Endothelial cell of umbilical vein (primary cell): ENCODE measurements at regions not wholly inside any gene's neighbourhood (a gene's known extent, or its start where the extent isn't known, plus 50 kb on each side); places are given as distances from the start of the nearest gene placed in this dataset.

ENCODE experiments used
- BruUV-seq: library from RNA; stranded (reverse); fragments of 400-500 nt; replicated peaks from 2 replicates; lab custom pipeline; 2021; lab: Mats Ljungman, UMichigan
- CTCF ChIA-PET: fragments of 300-600, 350-600 bp; sonication (Branson Sonifier 250); formaldehyde crosslinking; loops from one replicate; lab custom pipeline; 2021; ENCODE audit warnings: antibody characterized with exemption, inconsistent platforms; lab: Charles Lee
- POLR2A ChIA-PET: fragments of 300-600, 350-600 bp; sonication (Branson Sonifier 250); formaldehyde crosslinking; loops from one replicate; lab custom pipeline; 2021; ENCODE audit warnings: antibody characterized with exemption, inconsistent platforms; lab: Charles Lee
- DNase-seq: peaks from one replicate; pipeline ENCODE4 v3.0.0-alpha.2; 2011; ENCODE audit warnings: low read depth, low spot score
- FAIRE-seq: peaks from 2 replicates; lab custom pipeline; 2011; peaks lifted over from hg19 to GRCh38; lab: Jason Lieb, UNC
- H2AFZ ChIP-seq: 2 replicates; pipeline ENCODE4 v1.6.0; 2012; ENCODE audit warnings: low read depth, low read length, control low read depth, inconsistent platforms
- H3K27ac ChIP-seq: 2 replicates; pipeline ENCODE4 v1.5.1; 2011; ENCODE audit warnings: low read depth, mild to moderate bottlenecking, control low read depth, low read length, moderate library complexity; ENCODE audit not compliant: insufficient read depth
- H3K27me3 ChIP-seq, 2 experiments: 2 replicates each; pipeline versions ENCODE4 v1.6.0 to v1.6.1; 2011; ENCODE audit warnings: low read length in 2 of 2, mixed read lengths in 1 of 2; ENCODE audit not compliant: control insufficient read depth in 2 of 2, insufficient read depth in 2 of 2
- H3K36me3 ChIP-seq, 2 experiments: 2 replicates in 1 of 2; 3 replicates in 1 of 2; pipeline ENCODE4 v1.5.1; 2011; ENCODE audit warnings: low read length in 2 of 2, mild to moderate bottlenecking in 1 of 2, moderate library complexity in 1 of 2; ENCODE audit not compliant: control insufficient read depth in 2 of 2, insufficient read depth in 2 of 2; ENCODE audit errors: extremely low read depth in 1 of 2
- H3K4me1 ChIP-seq: 3 replicates; pipeline ENCODE4 v1.5.1; 2011; ENCODE audit warnings: mild to moderate bottlenecking, low read length; ENCODE audit not compliant: control insufficient read depth, insufficient read depth; ENCODE audit errors: extremely low read depth
- H3K4me2 ChIP-seq: 2 replicates; pipeline ENCODE4 v1.6.1; 2011; ENCODE audit warnings: low read length, control low read depth, mixed read lengths; ENCODE audit not compliant: insufficient read depth
- H3K4me3 ChIP-seq, 3 experiments: fragments of 200-600 bp in 1 of 3; sonication (generic), shearing (Covaris generic) in 1 of 3; replicated peaks in 1 of 3; 2 replicates each; pipeline ENCODE4 v1.5.1; 2011 to 2016; ENCODE audit warnings: control low read depth in 3 of 3, low read length in 3 of 3, mild to moderate bottlenecking in 2 of 3, inconsistent platforms in 1 of 3, low read depth in 1 of 3, moderate library complexity in 1 of 3; ENCODE audit not compliant: insufficient read depth in 1 of 3
- H3K79me2 ChIP-seq: 2 replicates; pipeline ENCODE4 v1.6.0; 2012; ENCODE audit warnings: low read length, inconsistent platforms; ENCODE audit not compliant: control insufficient read depth, insufficient read depth
- H3K9ac ChIP-seq: replicated peaks from 2 replicates; pipeline ENCODE3; 2011; ENCODE audit warnings: low read length, control low read depth; ENCODE audit not compliant: insufficient read depth; ENCODE audit errors: extremely low read depth
- H3K9me1 ChIP-seq: replicated peaks from 3 replicates; pipeline ENCODE4 v1.6.0; 2011; ENCODE audit warnings: mild to moderate bottlenecking, low read length; ENCODE audit not compliant: control insufficient read depth, insufficient read depth; ENCODE audit errors: extremely low read depth
- H3K9me3 ChIP-seq: replicated peaks from 2 replicates; pipeline ENCODE4 v1.5.1; 2012; ENCODE audit warnings: low read length, inconsistent platforms; ENCODE audit not compliant: control insufficient read depth, insufficient read depth
- H4K20me1 ChIP-seq: replicated peaks from 2 replicates; pipeline ENCODE3; 2011; ENCODE audit warnings: mild to moderate bottlenecking, low read length; ENCODE audit not compliant: control insufficient read depth, insufficient read depth; ENCODE audit errors: extremely low read depth
- CTCF ChIP-seq, 2 donors: IDR thresholded peaks; 1 replicate in 1 of 2; 2 replicates in 1 of 2; pipeline ENCODE4 v1.5.1; 2011; ENCODE audit warnings: low read length in 2 of 2, mild to moderate bottlenecking in 2 of 2, moderate library complexity in 2 of 2, control low read depth in 1 of 2, inconsistent platforms in 1 of 2, low read depth in 1 of 2; ENCODE audit not compliant: insufficient read depth in 1 of 2; ENCODE audit errors: extremely low read depth in 1 of 2
- EZH2 ChIP-seq: IDR thresholded peaks from 2 replicates; pipeline ENCODE4 v1.6.1; 2012; ENCODE audit warnings: borderline replicate concordance, low read depth, mild to moderate bottlenecking, moderate library complexity, low read length, inconsistent platforms; ENCODE audit not compliant: severe bottlenecking
- FOS ChIP-seq: IDR thresholded peaks from 2 replicates; pipeline ENCODE4 v1.6.1; 2011; ENCODE audit warnings: mild to moderate bottlenecking, low read length, moderate library complexity, borderline replicate concordance; ENCODE audit not compliant: insufficient read depth
- GATA2 ChIP-seq: IDR thresholded peaks from 2 replicates; pipeline ENCODE4 v1.7.0; 2011; ENCODE audit warnings: low read depth, mild to moderate bottlenecking, moderate library complexity, mixed read lengths, low read length; ENCODE audit not compliant: insufficient read length, insufficient read depth
- JUN ChIP-seq: IDR thresholded peaks from 2 replicates; pipeline ENCODE4 v1.6.1; 2011; ENCODE audit warnings: borderline replicate concordance, low read depth; ENCODE audit not compliant: insufficient read length, insufficient read depth
- MAX ChIP-seq: IDR thresholded peaks from 2 replicates; pipeline ENCODE4 v1.6.1; 2011; ENCODE audit not compliant: insufficient read depth, insufficient read length
- MYC ChIP-seq: IDR thresholded peaks from one replicate; pipeline ENCODE4 v1.6.1; 2011; ENCODE audit warnings: mild to moderate bottlenecking, low read depth, low read length
- POLR2A ChIP-seq: IDR thresholded peaks from 2 replicates; pipeline ENCODE4 v1.6.1; 2012; ENCODE audit warnings: low read depth, mild to moderate bottlenecking, control low read depth, low read length
- POLR2AphosphoS5 ChIP-seq: IDR thresholded peaks from 2 replicates; pipeline ENCODE4 v1.6.1; 2012; ENCODE audit warnings: low read depth, mild to moderate bottlenecking, control low read depth, low read length, moderate library complexity; ENCODE audit not compliant: insufficient read depth
- dilution Hi-C: fragments of 300-500 bp; cut with MboI; formaldehyde crosslinking; loops from one replicate; pipeline ENCODE4 v1.15.0; 2019; ENCODE audit warnings: low sequenced_read_pairs; ENCODE audit not compliant: extremely low pct_ligation_motif_present
- intact Hi-C: fragments of 100-400 bp; cut with micrococcal nuclease; formaldehyde crosslinking; loops from one replicate; pipeline ENCODE4 v1.10.0; 2022

GRCh38 chr12:111242184-111242583 lies 126.7 kb downstream of the PHETA1 start:
- TF ChIP-seq FOS (no peak), POLR2A (no peak), JUN (no peak), EZH2 (no peak), POLR2AphosphoS5 (no peak), CTCF (IDR thresholded peaks at IDR 0.05; ENCODE audit: extremely low read depth in 1 of 2, insufficient read depth in 1 of 2, low read depth in 1 of 2, low read length in 2 of 2) (no peak), MYC (no peak), GATA2 (no peak), MAX (no peak)
- BruUV-seq, result no TSS peak
- no peaks in the 10 kb centered on the region for H4K20me1 ChIP-seq
- no peaks in the 10 kb centered on the region for H3K36me3 ChIP-seq
- H3K9ac ChIP-seq, result no peak overlapping the region
- FAIRE-seq (no peak), DNase-seq (no peak)
- CTCF ChIA-PET, result no interaction called here
- intact Hi-C loops, result no loop called here
- no peak overlapping the region for H3K4me2 ChIP-seq
- dilution Hi-C loops, result no loop called here
- no peak overlapping the region for H3K4me3 ChIP-seq
- H2AFZ ChIP-seq, result no peak overlapping the region
- POLR2A ChIA-PET, result no interaction called here
- H3K27ac ChIP-seq, result no peak overlapping the region
- no peaks in the 10 kb centered on the region for H3K79me2 ChIP-seq
- no peaks in the 10 kb centered on the region for H3K27me3 ChIP-seq
- no peaks in the 10 kb centered on the region for H3K9me1 ChIP-seq
- no peaks in the 10 kb centered on the region for H3K9me3 ChIP-seq
- H3K4me1 ChIP-seq, result no peaks in the 10 kb centered on the region
